Occipital lobe (tissue), 1 donor: ENCODE measurements at regions not wholly inside any gene's neighbourhood (a gene's known extent, or its start where the extent isn't known, plus 50 kb on each side); places are given as distances from the start of the nearest gene placed in this dataset.
"Not testable (repeated sequence)": the region's sequence is repeated elsewhere in the genome, so short reads cannot be mapped to it uniquely, and the experiment has no call there.

Experiments
- DNase-seq: peaks from one replicate; lab custom pipeline; 2025; lab: John Stamatoyannopoulos, UW

- no peak for DNase-seq
Measured at GRCh38 chr3:110868106-110868505, 203.5 kb upstream of the NECTIN3 start.

DNA sequence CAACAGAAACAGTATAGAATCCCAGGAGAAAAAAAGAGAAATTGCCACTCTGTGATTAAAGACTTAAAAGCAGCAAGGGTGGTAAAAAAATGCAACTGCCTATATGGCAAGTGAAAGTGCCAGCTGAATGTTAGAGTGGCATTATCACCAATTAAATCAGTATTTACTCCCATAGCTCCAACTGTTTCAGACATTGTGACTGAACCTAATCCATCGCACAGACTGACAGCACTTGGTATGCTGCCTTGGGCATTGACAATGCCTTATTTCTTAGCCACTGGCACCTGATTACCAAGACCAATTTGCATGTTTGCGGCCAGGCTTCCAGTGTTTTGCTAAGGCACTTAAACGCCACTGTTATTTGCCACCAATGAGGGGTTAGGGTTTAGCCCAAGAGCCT, 201.9 kb upstream of the NECTIN3 start:
- DNase-seq: no peak

DNA sequence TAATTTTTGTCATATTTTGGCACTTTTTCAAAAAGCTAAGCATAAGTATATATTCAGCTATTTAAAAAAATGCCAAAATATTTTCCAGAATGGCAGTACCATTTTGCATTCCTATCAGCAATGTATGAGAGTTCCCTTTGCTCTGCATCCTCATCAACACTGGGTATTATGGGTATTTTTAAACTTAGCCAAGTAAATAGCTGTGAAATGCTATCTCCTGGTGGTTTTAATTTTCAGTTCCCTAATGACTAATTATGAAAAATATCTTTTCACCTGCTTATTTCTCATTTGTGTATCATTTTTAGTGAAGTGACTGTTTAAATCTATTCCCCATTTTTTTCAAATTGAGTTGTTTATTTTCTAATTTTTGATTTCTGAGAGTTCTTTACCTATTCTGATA, 199.7 kb upstream of the NECTIN3 start:
- DNase-seq: no peak

DNA sequence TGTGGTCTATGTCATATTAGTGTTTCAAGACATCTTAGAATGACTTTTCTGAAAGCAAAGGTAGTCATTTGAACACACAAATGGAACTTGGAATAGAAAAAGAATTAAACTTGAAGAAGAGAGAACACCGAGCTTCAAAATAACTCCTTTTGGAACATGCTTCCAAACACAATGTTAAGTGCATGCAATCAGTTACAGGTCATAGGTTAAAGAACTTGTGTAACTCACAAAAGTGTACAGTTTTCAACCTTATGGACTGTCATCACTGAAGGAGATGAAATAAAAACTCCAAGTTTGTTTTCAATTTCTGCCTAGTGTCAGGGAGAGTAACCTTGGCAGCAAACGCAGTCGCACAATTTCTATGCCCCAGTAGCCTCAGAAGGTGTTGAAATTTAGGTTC, 192.9 kb upstream of the NECTIN3 start:
- no peak for DNase-seq

GRCh38 chr3:110881069-110881468, 190.5 kb upstream of the NECTIN3 start:
- no peak for DNase-seq

DNA sequence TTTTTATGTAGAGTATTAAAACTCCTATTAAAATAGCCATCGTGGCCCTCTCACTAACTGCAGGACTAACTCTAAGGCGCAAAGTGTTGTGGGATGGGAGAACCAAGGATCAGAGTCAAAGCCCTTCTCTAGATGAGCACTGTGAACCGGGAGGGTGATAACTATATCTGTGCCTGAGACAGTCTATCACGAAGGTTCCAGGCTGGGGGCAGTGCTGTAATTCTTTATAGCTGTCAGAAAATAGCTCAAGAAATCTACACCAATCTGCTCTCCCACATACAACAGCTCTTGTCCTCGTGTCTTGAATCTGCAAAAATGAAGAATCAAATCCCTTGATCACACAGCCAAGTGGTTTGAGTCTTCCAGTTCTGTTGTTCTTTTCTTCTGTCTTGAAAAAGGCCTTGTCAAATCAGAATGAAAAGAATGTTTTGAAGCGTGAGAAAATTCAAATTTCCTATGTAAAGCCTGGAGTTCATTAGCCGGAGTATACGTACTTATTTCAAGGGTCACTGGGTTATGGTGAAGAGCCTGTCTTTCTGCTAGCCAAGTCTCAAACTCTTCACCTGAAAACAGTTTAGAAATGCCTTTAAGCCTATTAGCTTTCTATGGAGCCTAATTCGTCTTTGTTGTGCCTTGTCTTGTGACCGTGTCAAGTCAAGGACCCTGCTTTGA, 185.3 kb upstream of the NECTIN3 start:
- DNase-seq: no peak

- DNase-seq: no peak
Measured at GRCh38 chr3:110887176-110887575, 184.4 kb upstream of the NECTIN3 start.

DNA sequence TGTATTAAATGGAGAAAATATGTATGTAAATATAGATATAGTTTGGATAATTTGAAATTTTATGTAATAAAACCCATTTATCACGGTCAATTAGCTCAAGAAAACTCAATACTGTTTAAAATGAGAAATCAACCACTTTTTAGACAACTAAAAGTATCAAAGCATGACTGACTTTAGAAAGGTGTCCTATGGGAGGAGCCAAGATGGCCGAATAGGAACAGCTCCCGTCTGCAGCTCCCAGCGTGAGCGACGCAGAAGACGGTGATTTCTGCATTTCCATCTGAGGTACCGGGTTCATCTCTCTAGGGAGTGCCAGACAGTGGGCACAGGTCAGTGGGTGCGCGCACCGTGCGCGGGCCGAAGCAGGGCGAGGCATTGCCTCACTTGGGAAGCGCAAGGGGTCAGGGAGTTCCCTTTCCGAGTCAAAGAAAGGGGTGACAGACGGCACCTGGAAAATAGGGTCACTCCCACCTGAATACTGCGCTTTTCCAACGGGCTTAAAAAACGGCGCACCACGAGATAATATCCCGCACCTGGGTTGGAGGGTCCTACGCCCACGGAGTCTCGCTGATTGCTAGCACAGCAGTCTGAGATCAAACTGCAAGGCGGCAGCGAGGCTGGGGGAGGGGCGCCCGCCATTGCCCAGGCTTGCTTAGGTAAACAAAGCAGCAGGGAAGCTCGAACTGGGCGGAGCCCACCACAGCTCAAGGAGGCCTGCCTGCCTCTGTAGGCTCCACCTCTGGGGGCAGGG, 182.8 kb upstream of the NECTIN3 start:
- not testable (repeated sequence) for DNase-seq

- not testable (repeated sequence) for DNase-seq
Measured at GRCh38 chr3:110889376-110889699, 182.3 kb upstream of the NECTIN3 start.

DNA sequence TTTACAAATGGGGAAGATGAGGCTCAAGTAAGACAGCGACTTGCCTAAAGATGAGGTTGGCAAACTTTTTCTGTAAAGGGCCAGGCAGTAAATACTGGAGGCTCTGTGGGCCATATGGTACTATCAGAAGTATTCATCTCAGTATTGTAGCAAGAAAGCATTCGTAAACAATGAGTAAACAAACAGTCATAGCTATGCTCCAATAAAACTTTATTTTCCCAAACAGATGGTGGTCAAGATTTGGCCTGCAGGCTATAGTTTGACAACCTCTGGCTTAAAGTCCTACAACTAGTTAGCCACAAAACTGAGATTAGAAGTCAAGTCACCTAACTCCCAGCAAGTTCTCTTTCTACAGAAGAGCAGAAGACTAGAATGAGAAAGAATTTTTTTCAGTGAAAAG, 177.0 kb upstream of the NECTIN3 start:
- no peak for DNase-seq

DNA sequence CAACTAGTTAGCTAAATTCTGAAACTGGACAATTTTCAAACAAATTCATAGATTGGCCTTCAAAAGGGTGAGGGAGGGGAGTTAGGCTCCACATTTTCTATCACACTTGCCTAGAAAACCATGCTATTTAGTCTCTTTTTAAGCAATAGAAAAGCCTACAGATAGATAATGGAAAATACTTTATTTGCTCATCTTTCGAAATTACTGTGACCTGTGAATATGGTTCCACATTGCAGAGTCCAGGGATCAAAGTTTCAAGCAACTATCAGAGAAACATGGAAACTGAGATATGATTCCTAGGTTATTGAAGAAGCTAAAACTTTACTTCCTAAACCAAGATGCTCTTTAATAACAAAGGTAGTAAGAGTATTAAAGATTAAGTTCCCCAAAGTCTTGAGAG, 176.6 kb upstream of the NECTIN3 start:
- DNase-seq: no peak

DNA sequence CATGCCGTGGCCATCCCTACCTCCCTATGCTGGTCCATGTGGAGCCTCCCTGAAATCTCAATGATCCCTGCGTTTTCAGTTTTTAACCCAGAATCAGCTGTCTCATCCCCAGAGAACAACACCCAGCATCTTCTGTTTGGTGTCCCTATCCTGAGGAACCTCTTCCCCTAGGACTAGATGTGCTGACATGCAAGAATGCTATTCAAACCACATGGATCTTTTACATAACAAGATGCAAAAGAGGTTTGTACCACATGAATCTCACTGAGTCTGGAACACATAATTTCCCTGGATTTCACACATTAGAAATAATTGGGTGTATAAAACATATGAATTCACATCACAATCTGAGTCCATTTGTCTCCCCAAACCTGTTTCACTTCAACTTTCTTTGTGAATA, 174.6 kb upstream of the NECTIN3 start:
- DNase-seq: no peak

DNA sequence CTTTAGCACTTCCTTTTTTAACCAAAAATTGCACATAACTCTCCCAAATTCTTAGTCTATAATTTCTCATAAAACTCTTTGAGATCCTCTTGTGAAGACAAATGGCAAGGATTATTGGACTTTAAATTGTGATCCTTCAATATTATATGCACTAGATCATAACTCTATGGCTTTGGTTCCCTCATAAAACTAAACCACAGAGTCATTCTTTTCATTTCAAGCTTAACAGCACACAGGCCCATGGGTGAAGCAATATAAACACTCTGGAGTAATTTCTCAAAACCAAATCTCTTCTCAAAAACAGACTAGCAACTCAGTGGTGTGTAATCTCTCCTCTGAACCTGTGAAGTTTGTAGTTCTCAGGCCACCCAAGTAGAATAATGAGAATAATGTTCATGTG, 171.0 kb upstream of the NECTIN3 start:
- DNase-seq: no peak

- no peak for DNase-seq
Measured at GRCh38 chr3:110901536-110901935, 170.1 kb upstream of the NECTIN3 start.

DNA sequence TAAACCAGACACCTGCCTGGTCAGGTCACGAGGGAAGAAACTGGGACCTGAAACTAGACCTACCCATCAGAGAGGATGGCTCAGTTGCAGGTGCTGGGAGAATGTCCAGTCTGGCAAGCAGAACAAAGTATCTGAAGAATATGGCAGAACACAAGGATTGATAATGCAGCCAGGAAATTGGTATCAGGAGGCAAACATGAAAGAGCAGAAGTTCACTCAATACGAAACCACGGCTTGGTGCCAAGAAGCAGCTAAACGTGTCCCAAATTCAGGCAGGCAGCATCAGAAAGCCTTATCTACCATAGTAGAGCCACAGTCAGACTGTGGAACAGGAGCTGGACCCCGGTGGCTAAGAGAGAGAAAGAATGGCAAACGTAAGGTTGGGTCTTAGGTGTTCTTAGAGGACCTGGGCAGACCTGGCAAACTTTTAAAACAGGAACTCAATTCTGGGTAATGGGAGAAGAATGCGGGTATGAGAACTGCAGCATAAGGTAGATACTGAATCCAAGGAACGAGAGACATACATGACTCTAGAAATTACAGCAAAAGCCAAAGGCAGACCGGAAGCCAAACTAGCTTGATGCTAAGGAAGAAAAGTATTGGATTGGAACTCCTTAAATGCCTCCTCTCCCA, 169.0 kb upstream of the NECTIN3 start:
- DNase-seq: no peak

DNA sequence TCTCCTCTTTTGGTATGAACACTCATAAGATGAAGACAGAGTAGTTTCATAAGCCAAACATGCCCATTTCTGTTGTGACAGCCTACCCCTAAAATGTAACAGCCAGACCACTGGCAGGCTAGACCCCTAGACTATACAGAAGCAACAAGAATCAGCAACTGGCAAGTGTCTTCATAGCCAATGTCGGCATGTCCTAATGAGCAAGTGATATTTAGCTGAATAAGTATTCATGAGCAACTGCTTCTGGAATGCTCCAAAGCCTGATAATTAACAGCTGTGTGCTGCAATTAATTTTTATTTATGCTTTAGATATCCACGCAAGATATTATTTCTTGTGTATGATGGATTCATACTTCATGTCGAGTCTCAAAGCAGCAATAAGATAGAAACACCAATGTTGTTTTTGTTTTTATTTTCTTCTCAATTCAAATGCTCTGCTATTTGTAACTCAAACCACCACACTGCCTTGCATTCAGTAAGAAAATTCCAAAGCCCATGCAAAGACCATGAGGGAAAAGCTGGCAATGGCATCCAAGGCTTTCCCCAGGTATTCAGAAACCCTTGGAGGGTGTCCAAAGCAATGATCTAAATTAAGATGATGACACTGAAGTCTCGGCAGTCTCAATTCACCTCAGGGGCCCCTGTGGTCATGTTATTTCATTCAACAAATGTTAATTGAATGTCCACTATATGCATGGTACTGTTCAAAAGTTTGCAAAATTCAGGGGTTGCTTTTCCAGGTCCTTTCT, 167.7 kb upstream of the NECTIN3 start:
- no peak for DNase-seq

DNA sequence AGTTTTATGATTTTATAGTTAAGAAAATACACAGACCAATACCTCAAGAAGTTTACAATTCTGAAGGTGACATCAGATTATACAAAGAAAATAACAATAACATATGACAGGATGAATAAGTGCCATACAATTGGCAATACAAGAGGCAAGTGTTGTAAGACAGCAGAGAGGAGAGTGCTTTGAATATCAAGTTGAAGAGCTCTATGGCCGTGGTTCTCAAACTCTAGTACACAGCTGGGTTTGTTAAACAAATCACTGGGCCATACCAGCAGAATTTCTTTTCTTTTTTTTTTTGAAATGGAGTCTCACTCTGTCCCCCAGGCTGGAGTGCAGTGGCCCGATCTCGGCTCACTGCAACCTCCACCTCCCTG, 167.1 kb upstream of the NECTIN3 start:
- no peak for DNase-seq

GRCh38 chr3:110905121-110905520, 166.5 kb upstream of the NECTIN3 start:
- DNase-seq: no peak

DNA sequence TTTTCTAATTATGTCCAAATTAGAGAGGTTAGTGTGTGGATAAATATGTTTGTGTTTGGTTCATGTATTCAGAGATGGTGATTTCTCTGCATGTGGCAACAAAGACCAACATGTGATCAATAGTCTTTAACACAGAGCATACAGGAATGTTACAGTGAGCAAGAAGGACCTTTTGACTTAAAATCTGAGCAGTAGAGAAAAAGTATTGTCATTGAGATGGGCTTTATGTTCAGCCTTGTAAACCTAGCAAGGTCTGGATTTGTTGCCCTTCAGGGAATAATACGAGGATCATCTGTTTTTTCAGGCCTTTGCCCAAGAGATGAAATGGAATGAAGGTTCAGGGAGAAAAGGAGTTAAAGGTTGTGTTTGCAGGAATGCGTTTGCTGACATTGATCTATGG, 161.8 kb upstream of the NECTIN3 start:
- no peak for DNase-seq

DNA sequence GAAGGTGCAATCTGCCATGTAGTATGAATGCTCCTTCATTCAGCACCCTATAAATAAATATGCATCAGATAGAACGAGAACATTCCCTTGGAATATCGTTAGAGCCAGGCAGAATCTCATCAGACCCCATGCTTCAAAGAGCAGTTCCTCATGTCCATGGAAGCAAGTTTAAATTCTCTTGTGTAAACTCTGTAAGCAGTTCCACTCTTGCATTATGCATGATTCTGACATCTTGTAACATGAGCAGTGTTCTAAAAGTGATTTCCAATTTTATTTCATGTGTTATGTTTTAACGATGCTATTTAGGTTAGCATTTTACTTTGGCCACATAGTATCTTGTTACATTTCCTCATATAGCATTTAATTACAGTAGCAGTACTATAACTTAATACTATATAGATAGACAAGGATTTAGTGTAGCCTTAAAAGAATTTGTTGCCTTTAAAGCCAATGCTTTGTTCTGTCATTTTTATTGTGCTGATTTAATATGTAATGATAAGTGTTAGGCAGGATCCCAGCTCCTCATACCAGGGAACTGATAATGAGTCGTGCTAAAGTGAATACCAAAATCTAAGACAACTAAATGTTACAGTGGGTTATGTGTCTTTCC, 161.2 kb upstream of the NECTIN3 start:
- no peak for DNase-seq

DNA sequence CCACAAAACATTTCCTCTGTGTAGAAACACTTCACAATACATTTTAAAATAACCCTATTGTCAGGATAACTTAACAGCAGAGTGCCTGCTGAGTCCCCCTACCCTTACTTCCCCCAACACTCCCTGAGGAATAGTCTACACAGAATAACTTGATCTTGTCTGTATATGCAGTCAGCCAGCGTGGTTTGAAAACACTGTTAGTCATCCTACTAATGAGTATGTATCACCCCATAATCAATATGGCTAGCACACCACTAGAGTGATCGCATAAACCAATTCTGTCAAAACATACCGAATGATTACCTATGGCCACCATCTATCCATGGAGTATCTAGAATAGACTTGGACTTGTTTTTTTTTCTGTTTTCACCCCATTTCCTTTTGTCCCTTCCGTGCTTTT, 152.7 kb upstream of the NECTIN3 start:
- DNase-seq: no peak

DNA sequence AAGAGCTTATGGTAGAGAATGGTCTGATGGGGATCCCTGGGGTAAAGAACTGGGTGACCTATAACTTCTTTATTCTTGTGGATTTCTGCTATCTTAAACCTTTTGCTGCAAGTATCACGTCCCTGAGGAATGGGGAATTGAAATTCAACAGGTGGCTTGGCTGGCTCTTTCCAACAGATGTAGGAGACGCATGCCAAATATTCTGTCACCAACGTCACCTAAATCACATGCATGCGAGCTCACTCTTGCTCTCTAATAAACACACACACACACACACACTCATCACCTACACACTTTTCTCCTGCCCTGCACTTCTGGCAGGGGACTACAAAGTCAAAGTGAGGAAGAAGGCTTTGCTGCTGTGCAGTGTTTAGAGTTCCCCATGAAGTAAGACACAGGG, 145.8 kb upstream of the NECTIN3 start:
- no peak for DNase-seq
